NCI-H1694 (cell line): ENCODE measurements at regions not wholly inside any gene's neighbourhood (a gene's known extent, or its start where the extent isn't known, plus 50 kb on each side); places are given as distances from the start of the nearest gene placed in this dataset.

Experiments
- DNase-seq: peaks from one replicate; lab custom pipeline; 2025; lab: John Stamatoyannopoulos, UW

DNA sequence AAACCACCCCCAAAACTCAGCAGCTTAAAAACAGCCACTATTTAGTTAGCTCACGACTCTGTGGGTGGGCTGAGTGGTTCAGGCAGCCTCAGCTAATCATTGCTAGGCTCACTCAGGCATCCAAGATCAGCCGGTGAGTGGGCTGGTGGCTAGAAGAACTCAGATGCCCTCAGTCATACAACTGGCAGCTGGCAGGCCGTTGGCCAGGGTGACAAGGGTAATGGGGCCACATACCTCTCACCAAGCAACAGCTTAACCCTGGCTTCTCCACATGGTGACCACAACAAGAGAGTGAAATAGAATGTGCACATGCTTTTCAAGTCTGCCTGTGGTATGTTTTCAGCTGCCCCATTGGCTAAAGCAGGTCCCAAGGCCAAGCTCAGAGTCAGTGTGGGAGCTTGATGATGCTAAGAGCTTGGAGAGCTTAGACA, 435.4 kb upstream of the TSHZ3 start:
- no peak for DNase-seq

GRCh38 chr19:31801611-31802010, 452.4 kb upstream of the TSHZ3 start:
- no peak for DNase-seq

GRCh38 chr19:31803835-31804446, 454.7 kb upstream of the TSHZ3 start:
- DNase-seq, result no peak

DNA sequence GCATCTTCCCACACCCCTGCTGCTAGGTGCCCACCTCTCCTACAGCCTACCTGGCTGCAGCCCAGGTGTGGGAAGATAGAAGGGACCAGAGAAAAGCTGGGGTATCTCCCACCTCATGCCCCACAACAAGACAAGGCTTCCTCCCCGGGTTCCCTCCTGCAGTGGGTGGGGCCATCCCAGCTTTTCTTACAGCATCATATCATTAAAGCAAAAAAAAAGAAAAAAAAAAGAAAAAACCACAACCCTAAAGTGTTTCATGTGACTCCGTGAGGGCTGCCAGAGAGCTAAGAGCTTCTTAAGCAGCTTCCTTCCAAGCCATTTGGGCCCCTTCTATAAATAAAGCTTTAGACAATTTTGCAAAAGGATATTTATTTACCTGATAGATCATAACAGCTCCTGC, 455.4 kb upstream of the TSHZ3 start:
- no peak for DNase-seq

DNA sequence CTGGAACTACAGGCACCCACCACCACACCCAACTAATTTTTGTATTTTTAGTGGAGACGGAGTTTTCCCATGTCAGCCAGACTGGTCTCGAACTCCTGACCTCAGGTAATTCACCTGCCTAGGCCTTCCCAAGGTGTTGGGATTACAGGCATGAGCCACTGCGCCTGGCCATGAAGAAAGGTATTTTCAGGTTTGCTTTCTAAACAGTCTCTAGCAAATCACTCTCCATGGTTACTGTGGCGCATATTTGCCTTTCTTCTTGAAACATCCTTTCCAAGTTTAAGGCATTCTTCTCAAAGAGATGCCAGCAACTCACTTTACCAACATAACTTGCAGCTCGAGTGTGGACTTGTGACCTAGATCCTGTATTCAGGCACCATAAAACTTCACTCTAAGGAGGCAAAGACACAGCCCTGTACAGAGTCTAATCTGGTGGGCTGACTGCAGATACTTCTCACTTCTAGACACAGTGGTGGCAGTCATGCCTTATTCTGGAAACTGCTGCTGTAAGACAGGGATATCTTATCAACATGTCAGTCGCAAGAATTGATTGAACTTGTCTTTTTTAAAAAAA, 461.4 kb upstream of the TSHZ3 start:
- DNase-seq, result no peak

- DNase-seq, result no peak
Measured at GRCh38 chr19:31817971-31818797, 468.9 kb upstream of the TSHZ3 start.

GRCh38 chr19:31818798-31819105, 469.5 kb upstream of the TSHZ3 start:
- DNase-seq, result no peak

- no peak for DNase-seq
Measured at GRCh38 chr19:31819837-31820236, 470.6 kb upstream of the TSHZ3 start.

- DNase-seq, result no peak
Measured at GRCh38 chr19:31821346-31821745, 472.1 kb upstream of the TSHZ3 start.

DNA sequence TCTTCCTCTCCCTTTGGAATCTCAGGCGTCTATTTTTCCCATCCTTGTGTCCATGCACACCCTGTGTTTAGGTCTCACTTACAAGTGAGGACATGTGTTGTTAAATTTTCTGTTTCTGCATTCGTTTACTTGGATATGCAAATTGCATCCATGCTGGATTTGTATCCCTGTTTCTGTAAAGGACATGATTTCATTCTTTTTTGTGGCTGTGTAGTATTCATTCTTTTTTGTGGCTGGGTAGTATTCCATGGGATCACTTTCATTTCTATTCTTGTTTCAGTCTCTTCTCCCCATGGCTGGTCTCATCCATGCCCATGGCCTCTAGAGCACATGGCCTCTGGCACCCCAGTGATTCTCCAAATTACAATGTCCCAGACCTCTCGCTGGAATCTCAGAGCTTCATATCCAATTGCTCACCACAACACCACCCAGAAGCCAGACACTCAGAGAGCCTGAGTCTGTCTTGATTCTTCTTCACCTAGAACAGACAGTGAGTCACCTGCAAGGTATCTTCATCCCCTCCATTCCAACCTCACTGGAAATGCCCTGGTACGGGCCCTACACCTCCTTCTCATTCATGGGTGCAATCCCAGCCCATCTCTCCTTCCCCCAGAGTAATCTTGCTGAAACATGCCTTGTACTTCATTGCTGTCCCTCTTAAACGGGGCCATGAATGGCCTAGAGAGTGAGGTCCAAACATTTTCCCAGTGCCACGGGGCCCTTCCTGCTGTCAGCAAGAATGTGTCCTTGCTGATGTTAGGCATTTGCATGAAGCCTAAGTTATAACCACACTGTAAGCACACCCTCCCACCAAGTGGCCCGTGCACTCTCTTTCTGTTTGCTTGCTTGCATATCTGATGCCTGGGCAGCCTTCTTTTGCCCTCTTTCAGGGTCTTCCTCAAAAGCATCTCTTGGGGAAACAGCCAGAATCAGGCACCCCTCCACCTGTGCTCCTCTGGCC, 476.2 kb upstream of the TSHZ3 start:
- DNase-seq, result no peak

- DNase-seq, result no peak
Measured at GRCh38 chr19:31826325-31826724, 477.1 kb upstream of the TSHZ3 start.

DNA sequence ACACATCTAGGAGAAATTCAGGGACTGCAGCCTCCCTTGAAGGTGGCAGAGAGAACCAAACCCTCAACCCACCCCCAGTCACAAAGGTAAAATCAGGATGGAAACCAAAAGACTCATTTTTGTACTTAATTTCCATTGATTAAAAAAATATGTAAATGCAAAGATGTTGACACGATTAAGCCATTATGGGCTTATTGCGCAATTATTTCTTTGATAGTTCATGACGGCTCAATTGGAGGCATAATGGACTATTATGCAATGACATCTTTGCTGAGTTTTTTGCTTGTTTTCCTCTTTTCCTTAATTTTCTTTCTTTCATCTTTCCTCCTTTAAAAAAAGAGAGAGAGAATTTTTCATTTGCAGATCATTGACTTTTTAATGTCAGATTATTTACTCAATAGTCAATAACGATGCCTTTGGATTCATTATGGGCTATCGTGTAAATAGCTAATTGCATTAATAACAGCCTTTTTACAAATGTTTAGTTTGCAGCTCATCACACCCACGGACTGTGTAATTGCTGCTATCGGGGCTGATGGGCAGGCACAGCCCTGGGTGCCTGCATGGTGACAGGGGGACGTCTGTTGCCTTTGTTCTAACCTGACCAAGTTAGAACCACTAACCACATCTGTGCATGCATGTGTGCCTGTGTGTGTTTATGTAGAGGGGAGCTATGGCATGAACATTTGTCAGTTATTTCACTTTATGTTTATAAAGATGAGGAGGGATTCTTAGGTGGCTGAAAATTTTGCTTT, 482.4 kb upstream of the TSHZ3 start:
- DNase-seq, result no peak

- no peak for DNase-seq
Measured at GRCh38 chr19:31832176-31832548, 482.9 kb upstream of the TSHZ3 start.

GRCh38 chr19:31834070-31834469, 484.8 kb upstream of the TSHZ3 start:
- DNase-seq, result no peak

DNA sequence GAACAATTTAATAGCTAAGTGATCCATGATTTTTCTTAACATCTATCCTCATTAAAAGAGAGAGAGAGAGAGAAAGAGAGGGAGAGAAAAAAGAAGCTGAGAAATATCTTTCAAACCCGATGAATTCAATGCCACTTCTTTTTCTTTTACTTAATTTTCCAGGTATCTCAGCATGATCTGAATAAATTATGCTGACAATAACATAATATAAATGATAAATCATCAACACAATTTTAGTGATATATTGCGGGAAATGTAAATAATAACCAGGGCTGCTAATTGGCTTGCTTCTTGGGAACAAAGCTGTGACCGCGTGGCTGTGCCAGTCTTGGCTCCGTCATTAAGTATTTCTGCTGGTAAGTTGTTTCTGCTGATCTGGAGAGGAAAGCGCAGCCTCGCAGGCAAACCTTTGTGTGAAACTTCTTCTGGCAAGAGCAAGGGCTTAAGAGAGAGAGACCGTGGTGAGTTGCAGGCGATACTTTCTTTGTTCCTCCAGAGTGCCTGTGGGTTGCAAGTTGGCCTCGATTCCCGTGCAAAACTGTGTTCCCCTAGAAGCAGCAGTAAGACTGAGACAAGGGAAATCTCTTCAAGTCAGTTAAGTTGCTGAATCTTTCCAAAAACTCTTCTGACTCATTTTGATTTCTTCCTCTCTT, 489.1 kb upstream of the TSHZ3 start:
- no peak for DNase-seq

GRCh38 chr19:31840371-31840770, 491.1 kb upstream of the TSHZ3 start:
- no peak for DNase-seq

GRCh38 chr19:31841755-31842154, 492.5 kb upstream of the TSHZ3 start:
- no peak for DNase-seq

DNA sequence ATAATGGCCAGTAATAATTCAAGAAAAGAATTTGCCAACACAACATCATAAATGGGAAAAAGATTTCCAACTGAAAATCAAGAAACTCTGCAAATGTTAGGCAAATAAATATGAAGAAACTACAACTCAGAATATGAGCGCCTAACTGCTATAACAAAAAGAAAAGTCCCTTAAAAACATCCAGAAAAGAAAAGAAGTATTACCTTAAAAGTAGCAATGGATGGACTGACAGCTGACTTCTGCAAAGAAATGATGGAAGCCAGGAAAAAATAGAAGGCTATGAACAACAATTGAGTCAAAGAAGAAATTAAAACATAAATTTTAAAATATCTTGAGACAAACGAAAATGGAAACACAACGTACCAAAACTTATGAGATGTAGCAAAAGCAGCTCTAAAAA, 482.3 kb upstream of the ZNF507 start:
- DNase-seq, result no peak

DNA sequence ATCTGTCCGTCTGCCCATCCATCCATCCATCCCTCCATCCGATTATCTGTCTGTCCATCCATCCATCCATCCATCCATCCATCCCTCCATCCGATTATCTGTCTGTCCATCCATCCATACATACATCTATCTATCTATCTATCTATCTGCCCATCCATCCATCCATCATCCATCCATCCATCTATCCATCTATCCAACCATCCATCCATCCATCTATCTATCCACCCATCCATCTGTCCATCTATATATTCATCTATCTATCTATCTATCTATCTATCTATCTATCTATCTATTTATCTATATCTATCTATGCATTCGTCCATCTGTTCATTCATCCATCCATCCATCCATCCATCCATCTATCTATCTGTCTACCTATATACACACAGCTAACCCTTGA, 471.1 kb upstream of the ZNF507 start:
- DNase-seq, result no peak

- DNase-seq, result no peak
Measured at GRCh38 chr19:31875591-31875990, 469.8 kb upstream of the ZNF507 start.

GRCh38 chr19:31880283-31880682, 465.1 kb upstream of the ZNF507 start:
- no peak for DNase-seq
